Ishikawa (cell line): ENCODE measurements at regions not wholly inside any gene's neighbourhood (a gene's known extent, or its start where the extent isn't known, plus 50 kb on each side); places are given as distances from the start of the nearest gene placed in this dataset.

Experiments
- CEBPB ChIP-seq: IDR thresholded peaks from 2 replicates; pipeline ENCODE4 v1.6.1; 2012
- EGR1 ChIP-seq: IDR thresholded peaks from 2 replicates; pipeline ENCODE4 v1.6.1; 2012
- EP300 ChIP-seq: IDR thresholded peaks from 2 replicates; pipeline ENCODE4 v1.6.1; 2012; ENCODE audit warnings: borderline replicate concordance
- RAD21 ChIP-seq: IDR thresholded peaks from 2 replicates; pipeline ENCODE4 v1.6.1; 2012; ENCODE audit warnings: low read depth
- TAF1 ChIP-seq: IDR thresholded peaks from 2 replicates; pipeline ENCODE4 v1.6.1; 2012; ENCODE audit warnings: low read depth, mild to moderate bottlenecking
- TEAD4 ChIP-seq: IDR thresholded peaks from 2 replicates; pipeline ENCODE4 v1.6.1; 2012
- TF ChIP-seq, protein P1 (sequence below): IDR thresholded peaks from 2 replicates; pipeline ENCODE4 v1.6.1; 2012
- TF ChIP-seq, protein P2 (sequence below): IDR thresholded peaks from 2 replicates; pipeline ENCODE4 v1.6.1; 2012; ENCODE audit warnings: low read depth, mild to moderate bottlenecking

DNA sequence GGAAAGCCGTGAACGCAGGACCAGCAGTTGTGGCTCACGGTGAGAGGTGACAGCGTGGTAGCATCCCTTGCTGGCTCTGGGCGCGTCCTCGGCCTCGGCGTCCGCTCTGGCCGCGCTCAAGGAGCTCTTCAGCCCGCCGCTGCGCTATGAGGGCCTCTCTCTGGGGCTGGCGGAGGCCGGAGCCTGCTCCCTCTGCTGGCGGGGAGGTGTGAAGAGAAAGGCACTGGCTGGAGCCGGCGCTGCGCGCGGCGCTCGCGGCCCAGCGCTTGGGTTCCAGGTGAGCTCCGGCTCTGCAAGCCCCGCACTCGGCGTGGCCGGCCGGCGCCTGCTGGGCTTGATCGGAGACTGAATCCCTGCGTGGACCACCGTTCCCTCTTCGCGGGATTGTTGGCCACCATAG is 705.6 kb downstream of the SEMA5A start:
- no peak for TF ChIP-seq CEBPB
- TF ChIP-seq EP300 = no peak
- TF ChIP-seq RAD21 = no peak
- TF ChIP-seq TAF1 = no peak
- TF ChIP-seq, protein P1, sequence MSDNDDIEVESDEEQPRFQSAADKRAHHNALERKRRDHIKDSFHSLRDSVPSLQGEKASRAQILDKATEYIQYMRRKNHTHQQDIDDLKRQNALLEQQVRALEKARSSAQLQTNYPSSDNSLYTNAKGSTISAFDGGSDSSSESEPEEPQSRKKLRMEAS = no peak
- TF ChIP-seq TEAD4 = no peak
- TF ChIP-seq EGR1 = no peak
- TF ChIP-seq, protein P2, sequence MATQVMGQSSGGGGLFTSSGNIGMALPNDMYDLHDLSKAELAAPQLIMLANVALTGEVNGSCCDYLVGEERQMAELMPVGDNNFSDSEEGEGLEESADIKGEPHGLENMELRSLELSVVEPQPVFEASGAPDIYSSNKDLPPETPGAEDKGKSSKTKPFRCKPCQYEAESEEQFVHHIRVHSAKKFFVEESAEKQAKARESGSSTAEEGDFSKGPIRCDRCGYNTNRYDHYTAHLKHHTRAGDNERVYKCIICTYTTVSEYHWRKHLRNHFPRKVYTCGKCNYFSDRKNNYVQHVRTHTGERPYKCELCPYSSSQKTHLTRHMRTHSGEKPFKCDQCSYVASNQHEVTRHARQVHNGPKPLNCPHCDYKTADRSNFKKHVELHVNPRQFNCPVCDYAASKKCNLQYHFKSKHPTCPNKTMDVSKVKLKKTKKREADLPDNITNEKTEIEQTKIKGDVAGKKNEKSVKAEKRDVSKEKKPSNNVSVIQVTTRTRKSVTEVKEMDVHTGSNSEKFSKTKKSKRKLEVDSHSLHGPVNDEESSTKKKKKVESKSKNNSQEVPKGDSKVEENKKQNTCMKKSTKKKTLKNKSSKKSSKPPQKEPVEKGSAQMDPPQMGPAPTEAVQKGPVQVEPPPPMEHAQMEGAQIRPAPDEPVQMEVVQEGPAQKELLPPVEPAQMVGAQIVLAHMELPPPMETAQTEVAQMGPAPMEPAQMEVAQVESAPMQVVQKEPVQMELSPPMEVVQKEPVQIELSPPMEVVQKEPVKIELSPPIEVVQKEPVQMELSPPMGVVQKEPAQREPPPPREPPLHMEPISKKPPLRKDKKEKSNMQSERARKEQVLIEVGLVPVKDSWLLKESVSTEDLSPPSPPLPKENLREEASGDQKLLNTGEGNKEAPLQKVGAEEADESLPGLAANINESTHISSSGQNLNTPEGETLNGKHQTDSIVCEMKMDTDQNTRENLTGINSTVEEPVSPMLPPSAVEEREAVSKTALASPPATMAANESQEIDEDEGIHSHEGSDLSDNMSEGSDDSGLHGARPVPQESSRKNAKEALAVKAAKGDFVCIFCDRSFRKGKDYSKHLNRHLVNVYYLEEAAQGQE = no peak
